GM12874 (cell line): ENCODE measurements at regions not wholly inside any gene's neighbourhood (a gene's known extent, or its start where the extent isn't known, plus 50 kb on each side); places are given as distances from the start of the nearest gene placed in this dataset.

Source experiments
- CTCF ChIP-seq: IDR thresholded peaks from 2 replicates; pipeline ENCODE4 v1.5.1; 2011; ENCODE audit warnings: low read depth, mild to moderate bottlenecking, control low read depth, low read length, moderate library complexity; ENCODE audit not compliant: insufficient read depth

- TF ChIP-seq CTCF: no peak
Observed at GRCh38 chr15:61682891-61683735, 377.1 kb downstream of the VPS13C start.

GRCh38 chr15:61681676-61682075 is 378.6 kb downstream of the VPS13C start:
- TF ChIP-seq CTCF: no peak

GRCh38 chr15:61681038-61681418 is 379.2 kb downstream of the VPS13C start:
- no peak for TF ChIP-seq CTCF

- no peak for TF ChIP-seq CTCF
Observed at GRCh38 chr15:61680260-61681037, 379.8 kb downstream of the VPS13C start.

- TF ChIP-seq CTCF: no peak
Observed at GRCh38 chr15:61671736-61672135, 388.5 kb downstream of the VPS13C start.

GRCh38 chr15:61668444-61668843 is 391.8 kb downstream of the VPS13C start:
- TF ChIP-seq CTCF: no peak

GRCh38 chr15:61661791-61662190 is 398.5 kb downstream of the VPS13C start:
- TF ChIP-seq CTCF: no peak
